ENCODE measurements at regions not wholly inside any gene's neighbourhood (a gene's known extent, or its start where the extent isn't known, plus 50 kb on each side); places are given as distances from the start of the nearest gene placed in this dataset.

DNA sequence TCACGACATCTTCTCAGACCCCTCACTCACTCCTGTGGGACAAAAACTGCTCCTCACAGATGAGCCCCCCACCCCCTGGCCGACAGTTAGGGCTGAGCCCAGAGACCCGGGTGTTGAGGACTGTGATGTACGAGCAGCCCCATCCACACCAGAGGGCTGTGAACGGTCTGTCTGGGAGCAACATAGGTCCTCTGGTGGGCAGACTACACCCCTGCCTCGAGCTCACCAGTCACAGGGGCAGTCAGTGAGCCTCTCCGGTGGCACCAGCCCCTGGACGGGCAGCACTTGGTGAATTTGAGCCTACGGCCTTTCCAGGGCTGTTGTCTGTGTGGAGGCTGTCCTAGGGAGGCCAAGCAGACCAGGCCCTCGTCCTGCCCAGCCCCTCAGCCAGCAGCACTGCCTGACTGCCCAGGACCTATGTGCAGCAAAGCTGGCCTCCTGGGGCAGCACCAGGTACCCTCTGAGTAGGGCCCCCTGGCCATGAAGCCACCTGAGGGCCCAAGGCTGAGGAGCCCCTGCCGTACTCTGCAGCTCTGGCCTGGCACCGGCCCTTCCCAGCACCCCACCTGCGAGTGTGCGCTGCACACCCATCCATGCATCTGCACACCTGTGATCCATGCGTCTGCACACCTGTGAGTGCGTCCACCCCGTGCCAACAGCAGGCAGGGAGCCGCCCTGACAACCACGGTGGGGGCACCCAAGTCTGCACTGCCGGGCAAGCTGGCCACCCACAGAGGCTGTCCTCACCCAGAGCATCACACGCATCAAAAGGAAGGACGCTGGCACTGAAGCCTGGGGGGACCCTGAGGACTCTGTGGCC, 111.6 kb upstream of the NKX1-1 start:
- no peaks in the 10 kb centered on the region for H3K27me3 ChIP-seq (ENCODE audit: insufficient read depth, low read length, poor library complexity, severe bottlenecking)
- peak in 1 of 5 donors; percentile 14 for DNase-seq
- no peak overlapping the region for H3K4me3 ChIP-seq (ENCODE audit: low read length)
- H3K9me3 ChIP-seq (ENCODE audit: low read length): no peaks in the 10 kb centered on the region
- no peak overlapping the region for H3K27ac ChIP-seq (ENCODE audit: low read depth, low read length)
- Mint-ChIP-seq H3K4me1 (peaks cover 0 to 7% (median 4%) of the 10 kb centered on the region in 3 donors), H3K27me3 (peaks cover 3 to 28% of the 10 kb centered on the region in 2 donors), H3K9me3 (no peaks in the 10 kb centered on the region), H3K27ac (no peak overlapping the region), H3K36me3 (no peaks in the 10 kb centered on the region), H3K4me3 (no peak overlapping the region)
- CTCF ChIA-PET: no interaction called here
- no peaks in the 10 kb centered on the region for H3K4me1 ChIP-seq (ENCODE audit: insufficient read depth, low read length)
- POLR2A ChIA-PET: no interaction called here
- H3K36me3 ChIP-seq (ENCODE audit: insufficient read depth, low read length): no peaks in the 10 kb centered on the region

- Histone ChIP-seq H3K27ac (ENCODE audit: low read depth, low read length) (no peak overlapping the region), H3K4me1 (ENCODE audit: insufficient read depth, low read length) (no peaks in the 10 kb centered on the region), H3K4me3 (ENCODE audit: low read length) (no peak overlapping the region), H3K36me3 (ENCODE audit: insufficient read depth, low read length) (no peaks in the 10 kb centered on the region), H3K9me3 (ENCODE audit: low read length) (no peaks in the 10 kb centered on the region), H3K27me3 (ENCODE audit: insufficient read depth, low read length, poor library complexity, severe bottlenecking) (no peaks in the 10 kb centered on the region)
- DNase-seq: peak in 1 of 5 donors; percentile 29
- Mint-ChIP-seq H3K4me1 (peaks cover 0 to 7% (median 4%) of the 10 kb centered on the region in 3 donors), H3K27me3 (peaks cover 3 to 22% of the 10 kb centered on the region in 2 donors), H3K4me3 (no peak overlapping the region), H3K27ac (no peak overlapping the region), H3K36me3 (no peaks in the 10 kb centered on the region), H3K9me3 (no peaks in the 10 kb centered on the region)
- ChIA-PET POLR2A (no interaction called here), CTCF (no interaction called here)
Observed at GRCh38 chr4:1516881-1517480, 110.7 kb upstream of the NKX1-1 start.

DNA sequence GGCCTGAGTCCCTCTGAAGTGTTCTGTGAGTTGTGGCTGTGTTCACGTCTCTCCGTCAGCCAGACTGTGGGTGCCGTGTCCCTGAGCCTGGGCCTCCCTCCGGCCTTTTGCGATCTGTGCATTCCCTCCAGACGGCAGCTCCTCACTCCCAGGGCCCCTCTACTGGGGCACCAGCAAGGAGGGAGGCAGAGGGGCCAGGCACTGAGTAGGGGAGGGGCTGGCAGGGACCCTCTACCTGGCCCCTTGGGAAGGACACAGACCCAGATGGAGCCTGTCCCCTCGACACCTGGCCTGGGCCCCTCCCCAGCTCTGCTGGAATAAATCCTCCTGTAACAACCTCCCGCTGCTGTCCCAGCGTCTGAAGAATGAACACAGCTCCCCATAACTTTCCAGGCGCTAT, 110.0 kb upstream of the NKX1-1 start:
- no peak overlapping the region for H3K27ac ChIP-seq (ENCODE audit: low read depth, low read length)
- Mint-ChIP-seq H3K9me3 (no peaks in the 10 kb centered on the region), H3K27me3 (peaks cover 0 to 18% of the 10 kb centered on the region in 2 donors), H3K27ac (no peak overlapping the region), H3K4me3 (no peak overlapping the region), H3K36me3 (no peaks in the 10 kb centered on the region), H3K4me1 (peaks cover 0 to 4% (median 2%) of the 10 kb centered on the region in 3 donors)
- no peaks in the 10 kb centered on the region for H3K4me1 ChIP-seq (ENCODE audit: insufficient read depth, low read length)
- H3K4me3 ChIP-seq (ENCODE audit: low read length): no peak overlapping the region
- ChIA-PET POLR2A (no interaction called here), CTCF (no interaction called here)
- no peaks in the 10 kb centered on the region for H3K9me3 ChIP-seq (ENCODE audit: low read length)
- no peaks in the 10 kb centered on the region for H3K27me3 ChIP-seq (ENCODE audit: insufficient read depth, low read length, poor library complexity, severe bottlenecking)
- no peaks in the 10 kb centered on the region for H3K36me3 ChIP-seq (ENCODE audit: insufficient read depth, low read length)
- peak in 1 of 5 donors; percentile 44 for DNase-seq

GRCh38 chr4:1515763-1516162, 109.5 kb upstream of the NKX1-1 start:
- no peaks in the 10 kb centered on the region for H3K36me3 Mint-ChIP-seq
- no peaks in the 10 kb centered on the region for H3K9me3 Mint-ChIP-seq
- Histone ChIP-seq H3K9me3 (ENCODE audit: low read length) (no peaks in the 10 kb centered on the region), H3K27me3 (ENCODE audit: insufficient read depth, low read length, poor library complexity, severe bottlenecking) (no peaks in the 10 kb centered on the region), H3K36me3 (ENCODE audit: insufficient read depth, low read length) (no peaks in the 10 kb centered on the region), H3K27ac (ENCODE audit: low read depth, low read length) (no peak overlapping the region), H3K4me1 (ENCODE audit: insufficient read depth, low read length) (no peaks in the 10 kb centered on the region), H3K4me3 (ENCODE audit: low read length) (no peak overlapping the region)
- POLR2A ChIA-PET: no interaction called here
- no peak overlapping the region for H3K4me3 Mint-ChIP-seq
- DNase-seq: no peak
- CTCF ChIA-PET: no interaction called here
- H3K27ac Mint-ChIP-seq: no peak overlapping the region
- H3K27me3 Mint-ChIP-seq: peaks cover 0 to 17% of the 10 kb centered on the region in 2 donors
- peaks cover 0 to 3% (median 2%) of the 10 kb centered on the region in 3 donors for H3K4me1 Mint-ChIP-seq

- no peak overlapping the region for H3K27ac Mint-ChIP-seq
- no peak overlapping the region for H3K4me3 Mint-ChIP-seq
- peaks cover 0 to 18% of the 10 kb centered on the region in 2 donors for H3K27me3 Mint-ChIP-seq
- Histone ChIP-seq H3K4me3 (ENCODE audit: low read length) (no peak overlapping the region), H3K36me3 (ENCODE audit: insufficient read depth, low read length) (no peaks in the 10 kb centered on the region), H3K4me1 (ENCODE audit: insufficient read depth, low read length) (no peaks in the 10 kb centered on the region), H3K27ac (ENCODE audit: low read depth, low read length) (no peak overlapping the region), H3K27me3 (ENCODE audit: insufficient read depth, low read length, poor library complexity, severe bottlenecking) (no peaks in the 10 kb centered on the region), H3K9me3 (ENCODE audit: low read length) (no peaks in the 10 kb centered on the region)
- ChIA-PET CTCF (no interaction called here), POLR2A (no interaction called here)
- no peaks in the 10 kb centered on the region for H3K36me3 Mint-ChIP-seq
- no peak for DNase-seq
- peaks cover 0 to 3% (median 2%) of the 10 kb centered on the region in 3 donors for H3K4me1 Mint-ChIP-seq
- no peaks in the 10 kb centered on the region for H3K9me3 Mint-ChIP-seq
Observed at GRCh38 chr4:1515156-1515555, 108.9 kb upstream of the NKX1-1 start.

- CTCF ChIA-PET: no interaction called here
- no peak overlapping the region for H3K4me3 ChIP-seq (ENCODE audit: low read length)
- Mint-ChIP-seq H3K36me3 (peaks cover 0 to 1% (median 0%) of the 10 kb centered on the region in 3 donors), H3K27me3 (peaks cover 4 to 21% of the 10 kb centered on the region in 2 donors), H3K9me3 (no peaks in the 10 kb centered on the region), H3K4me1 (peaks cover 0 to under 1% (median under 1%) of the 10 kb centered on the region in 3 donors), H3K4me3 (no peak overlapping the region), H3K27ac (no peak overlapping the region)
- peak in 1 of 5 donors; percentile 18 for DNase-seq
- no peaks in the 10 kb centered on the region for H3K36me3 ChIP-seq (ENCODE audit: insufficient read depth, low read length)
- H3K27me3 ChIP-seq (ENCODE audit: insufficient read depth, low read length, poor library complexity, severe bottlenecking): no peaks in the 10 kb centered on the region
- H3K4me1 ChIP-seq (ENCODE audit: insufficient read depth, low read length): no peaks in the 10 kb centered on the region
- POLR2A ChIA-PET: no interaction called here
- no peaks in the 10 kb centered on the region for H3K9me3 ChIP-seq (ENCODE audit: low read length)
- no peak overlapping the region for H3K27ac ChIP-seq (ENCODE audit: low read depth, low read length)
Observed at GRCh38 chr4:1514612-1515011, 108.4 kb upstream of the NKX1-1 start.

- POLR2A ChIA-PET: no interaction called here
- H3K4me1 Mint-ChIP-seq: no peaks in the 10 kb centered on the region
- CTCF ChIA-PET: interaction anchor here (1.1 kb wide), 1 partner anchor 115 kb away, joined by 4 read pairs; no protein-coding TSS in a partner anchor
Observed at GRCh38 chr4:1513936-1514483, 107.8 kb upstream of the NKX1-1 start.

More at GRCh38 chr4:1513936-1514483, 107.8 kb upstream of the NKX1-1 start:
- no peaks in the 10 kb centered on the region for H3K9me3 ChIP-seq (ENCODE audit: low read length)
- no peak overlapping the region for H3K4me3 ChIP-seq (ENCODE audit: low read length)
- no peaks in the 10 kb centered on the region for H3K36me3 ChIP-seq (ENCODE audit: insufficient read depth, low read length)
- no peak overlapping the region for H3K27ac ChIP-seq (ENCODE audit: low read depth, low read length)
- no peaks in the 10 kb centered on the region for H3K27me3 ChIP-seq (ENCODE audit: insufficient read depth, low read length, poor library complexity, severe bottlenecking)
- H3K27me3 Mint-ChIP-seq: peaks cover 4 to 20% of the 10 kb centered on the region in 2 donors
- no peak overlapping the region for H3K4me3 Mint-ChIP-seq
- H3K27ac Mint-ChIP-seq: no peak overlapping the region
- H3K9me3 Mint-ChIP-seq: no peaks in the 10 kb centered on the region
- H3K4me1 ChIP-seq (ENCODE audit: insufficient read depth, low read length): no peaks in the 10 kb centered on the region
- no peak for DNase-seq
- peaks cover 0 to 1% (median 0%) of the 10 kb centered on the region in 3 donors for H3K36me3 Mint-ChIP-seq

All from CD8-positive, alpha-beta memory T cell (primary cell).